NCI-H146 treated with DMSO at 0.1 percent for 48 hours (cell line): ENCODE measurements at regions not wholly inside any gene's neighbourhood (a gene's known extent, or its start where the extent isn't known, plus 50 kb on each side); places are given as distances from the start of the nearest gene placed in this dataset.

Experiments
- DNase-seq: peaks from one replicate; lab custom pipeline; 2025; ENCODE audit not compliant: unreplicated experiment; lab: John Stamatoyannopoulos, UW

DNA sequence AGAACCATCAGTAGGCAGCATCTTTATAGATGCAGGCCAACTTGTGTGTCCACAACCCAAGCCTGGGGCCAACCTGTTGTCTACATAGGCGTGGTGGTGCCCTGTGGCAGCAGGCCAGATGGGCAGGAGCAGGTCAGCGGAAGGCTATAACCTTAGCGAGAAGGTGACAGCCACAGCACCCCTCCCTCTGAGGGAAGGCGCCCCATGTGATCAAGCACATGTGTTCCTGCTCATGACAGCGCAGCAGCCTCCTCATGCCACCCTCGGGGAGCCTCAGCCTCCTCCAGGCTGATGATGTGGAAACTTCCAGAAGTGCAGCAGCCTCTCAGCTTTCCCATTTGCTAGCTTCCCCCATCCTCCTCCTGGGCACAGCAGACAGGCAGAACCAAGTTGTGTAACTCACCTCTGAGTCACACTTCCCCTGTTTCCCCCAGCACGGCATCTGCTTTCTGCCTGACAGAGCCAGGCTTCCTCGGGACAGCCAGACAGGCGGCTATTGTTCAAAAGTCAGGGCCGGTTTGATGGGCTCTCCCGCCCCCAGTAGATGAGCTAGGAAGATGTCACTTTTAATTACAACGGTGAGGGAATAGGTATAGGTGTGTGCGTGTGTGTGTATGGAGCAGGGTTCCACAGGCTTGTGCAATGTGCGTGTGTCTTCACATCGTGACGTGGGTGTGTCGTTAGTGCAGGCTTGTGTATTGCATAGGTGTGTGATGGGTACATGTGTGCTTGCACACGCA lies 312.0 kb upstream of the ZMIZ1 start:
- DNase-seq, result no peak

DNA sequence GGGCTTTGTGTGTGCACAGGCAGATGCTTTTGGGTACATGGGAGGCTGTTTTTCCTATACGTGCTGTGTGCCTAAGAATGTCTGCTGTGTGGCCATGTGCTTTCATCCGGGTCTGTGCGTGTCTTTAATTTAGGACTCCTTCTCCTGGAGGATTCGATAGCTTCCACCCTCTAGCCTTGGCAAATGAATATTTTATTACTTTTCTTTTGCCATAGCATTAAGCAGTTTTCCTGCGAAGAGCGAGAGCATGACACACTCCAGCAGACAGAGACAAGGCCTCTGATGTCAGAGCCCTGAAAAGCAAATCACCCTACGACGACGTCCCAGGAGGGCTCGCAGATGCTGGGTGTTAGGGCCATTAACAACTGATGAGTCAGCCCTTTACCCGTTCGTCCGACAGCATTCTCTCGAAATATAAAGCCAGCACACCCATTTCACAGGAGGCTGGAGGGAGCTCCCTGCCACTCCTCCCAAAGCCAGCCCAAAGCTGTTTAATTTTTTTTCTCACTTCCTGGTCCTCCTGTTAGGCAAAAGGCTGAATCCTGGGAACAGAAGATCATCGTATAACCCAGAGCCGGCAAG lies 311.3 kb upstream of the ZMIZ1 start:
- no peak for DNase-seq

DNA sequence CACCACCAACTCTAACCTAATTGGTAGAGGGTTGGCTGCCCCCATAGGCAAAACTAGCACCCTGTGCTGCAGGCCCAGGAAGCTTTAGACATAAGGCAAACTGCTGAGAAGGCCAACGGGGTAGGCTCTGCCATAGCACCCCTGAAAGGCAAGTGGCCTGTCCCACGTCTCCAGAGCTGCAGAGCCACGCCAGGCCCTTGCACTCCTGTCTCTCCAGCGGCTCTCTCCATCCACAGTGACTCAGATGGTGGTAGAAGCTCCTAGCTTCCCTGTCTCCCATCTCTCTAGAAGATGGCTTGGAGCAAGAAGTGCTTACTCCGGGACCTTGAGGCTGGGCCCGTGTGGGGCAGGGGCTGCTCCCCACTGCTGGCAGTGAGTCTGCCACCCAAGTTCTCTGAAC lies 310.6 kb upstream of the ZMIZ1 start:
- DNase-seq, result no peak

DNA sequence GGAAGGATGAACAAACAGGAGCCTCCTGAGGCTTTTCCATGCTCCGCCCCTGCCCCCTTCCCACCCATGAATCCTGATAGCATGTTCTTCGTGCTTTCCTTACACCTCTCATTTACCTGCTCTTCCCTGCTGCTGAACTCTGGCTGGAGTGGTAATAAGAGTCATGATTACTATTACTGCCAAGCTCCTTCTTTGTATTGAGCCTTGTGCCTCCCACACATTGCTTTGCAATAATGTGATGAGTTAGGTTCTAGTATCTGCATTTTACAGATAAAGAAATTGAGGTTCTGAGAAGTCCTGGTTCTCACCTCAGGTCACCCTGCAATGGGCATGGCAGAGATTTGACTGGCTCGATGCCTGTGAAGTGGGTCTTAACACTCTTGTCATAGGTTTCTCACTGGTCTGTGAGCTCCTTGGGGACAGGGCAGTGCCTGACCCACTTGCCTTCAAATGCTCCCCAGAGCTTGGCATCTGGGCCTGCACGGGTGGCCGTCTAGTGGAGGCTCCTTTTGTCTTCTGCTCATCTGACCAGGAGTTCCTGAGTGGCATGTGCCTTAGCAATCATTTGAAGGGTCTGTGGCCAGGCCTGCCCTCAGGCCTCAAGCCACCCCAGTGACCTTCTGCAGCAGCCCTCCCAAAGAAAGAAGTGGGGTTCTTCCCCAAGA lies 309.2 kb upstream of the ZMIZ1 start:
- no peak for DNase-seq

DNA sequence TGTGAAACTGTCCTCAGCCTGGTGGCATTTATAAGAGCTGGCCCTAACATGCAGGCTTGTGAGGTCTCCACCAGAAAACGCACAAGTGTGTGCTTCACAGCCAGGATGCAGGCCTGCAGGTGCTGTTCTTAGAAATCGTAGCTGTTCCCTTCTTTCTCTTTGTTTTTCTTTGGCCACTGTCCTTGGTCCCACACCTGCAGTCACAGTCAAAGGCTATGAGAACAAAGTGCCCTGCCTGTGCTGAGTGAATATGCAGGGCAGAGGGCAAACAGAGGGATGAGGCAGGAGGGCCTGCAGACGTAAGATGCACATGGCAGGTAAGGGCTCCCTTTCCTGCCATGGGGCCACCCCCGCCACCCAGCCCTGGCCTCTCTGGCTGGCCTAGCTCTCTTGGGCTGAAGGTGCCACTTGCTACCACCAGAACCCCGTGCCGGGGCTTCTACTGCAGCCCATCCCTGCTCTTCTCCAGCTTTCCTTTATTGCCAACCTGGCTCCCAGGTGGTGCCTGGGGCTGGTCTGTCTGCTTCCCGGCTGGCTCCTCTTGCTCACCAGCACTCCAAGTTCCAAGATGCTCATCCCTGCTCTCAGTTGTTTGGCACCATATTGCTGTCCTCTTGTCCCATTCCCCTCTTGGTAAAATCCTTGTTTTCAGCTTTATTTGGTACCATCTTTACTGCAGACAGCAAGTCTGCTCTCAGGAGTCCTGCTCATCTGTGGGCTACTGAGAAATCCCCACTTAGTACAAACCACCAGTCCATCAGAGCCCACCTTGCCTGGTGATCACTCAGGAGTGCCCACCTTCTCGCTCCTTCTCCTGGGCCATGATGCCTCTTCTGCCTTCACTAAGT lies 308.1 kb upstream of the ZMIZ1 start:
- no peak for DNase-seq

DNA sequence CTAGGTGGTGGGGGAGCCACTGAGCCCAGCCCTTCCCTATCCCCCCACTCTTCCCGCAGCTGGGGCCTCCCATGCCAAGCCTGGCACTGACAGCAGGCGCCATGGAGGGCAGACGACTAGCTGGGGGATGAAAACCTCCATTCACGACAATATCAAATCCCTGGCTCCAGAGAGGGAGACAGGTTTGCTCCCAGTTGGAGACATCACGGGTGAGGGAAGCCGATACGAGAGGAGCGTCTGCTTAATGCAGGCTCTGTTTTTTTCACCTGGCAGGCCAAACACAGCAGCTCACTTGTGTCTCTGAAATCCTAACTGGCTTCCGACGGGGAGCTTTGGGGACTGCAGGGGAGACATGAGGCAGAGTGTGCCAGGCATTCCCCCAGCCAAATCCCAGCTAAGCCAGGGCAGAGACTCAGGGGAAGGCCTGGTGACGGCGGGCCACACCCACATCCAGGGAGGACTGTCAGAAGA lies 307.4 kb upstream of the ZMIZ1 start:
- no peak for DNase-seq

DNA sequence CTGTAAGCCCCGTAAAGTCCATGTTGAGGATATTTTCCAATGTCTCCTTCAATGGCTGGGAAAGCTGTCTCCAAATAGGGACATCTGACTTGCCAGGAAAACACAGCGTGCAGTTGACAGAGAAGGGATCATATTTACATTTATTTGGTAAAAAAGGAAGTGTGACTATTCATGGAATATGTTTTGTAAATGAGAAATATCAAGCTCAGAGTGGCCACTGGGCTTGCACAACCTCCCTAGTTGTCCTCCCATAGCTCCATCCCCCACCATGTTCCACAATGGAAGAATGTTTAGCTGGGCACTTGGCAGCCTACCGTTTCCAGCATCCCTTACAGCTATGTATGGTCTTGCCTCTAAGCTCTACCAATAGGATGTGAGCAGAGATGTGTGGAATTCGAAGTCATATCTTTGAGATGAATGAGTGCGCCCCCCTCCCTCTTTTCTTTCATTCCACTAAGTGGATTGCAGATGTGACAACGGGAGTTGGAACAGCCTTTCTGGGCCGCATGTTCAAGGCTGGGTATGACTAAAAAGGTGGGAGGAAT lies 306.6 kb upstream of the ZMIZ1 start:
- DNase-seq, result no peak

DNA sequence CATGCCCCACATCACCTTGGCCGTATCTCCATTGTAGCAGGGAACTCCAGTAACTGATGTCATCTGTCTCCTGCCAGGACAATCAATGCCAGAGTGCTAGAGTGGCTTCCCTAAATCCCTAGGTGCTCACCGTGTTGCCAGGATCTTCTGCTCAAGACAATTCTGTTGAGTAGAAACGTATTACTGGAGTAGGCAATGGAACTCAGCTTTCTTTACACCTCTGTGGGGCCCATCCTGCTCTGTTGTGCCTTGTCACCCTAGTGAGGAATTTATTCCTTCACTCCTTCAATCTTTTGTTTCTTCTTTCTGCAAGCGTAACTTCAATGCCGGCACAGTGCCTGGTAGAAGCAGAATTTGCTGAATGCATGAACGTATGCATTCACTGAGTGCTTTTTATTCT lies 305.5 kb upstream of the ZMIZ1 start:
- DNase-seq, result no peak

DNA sequence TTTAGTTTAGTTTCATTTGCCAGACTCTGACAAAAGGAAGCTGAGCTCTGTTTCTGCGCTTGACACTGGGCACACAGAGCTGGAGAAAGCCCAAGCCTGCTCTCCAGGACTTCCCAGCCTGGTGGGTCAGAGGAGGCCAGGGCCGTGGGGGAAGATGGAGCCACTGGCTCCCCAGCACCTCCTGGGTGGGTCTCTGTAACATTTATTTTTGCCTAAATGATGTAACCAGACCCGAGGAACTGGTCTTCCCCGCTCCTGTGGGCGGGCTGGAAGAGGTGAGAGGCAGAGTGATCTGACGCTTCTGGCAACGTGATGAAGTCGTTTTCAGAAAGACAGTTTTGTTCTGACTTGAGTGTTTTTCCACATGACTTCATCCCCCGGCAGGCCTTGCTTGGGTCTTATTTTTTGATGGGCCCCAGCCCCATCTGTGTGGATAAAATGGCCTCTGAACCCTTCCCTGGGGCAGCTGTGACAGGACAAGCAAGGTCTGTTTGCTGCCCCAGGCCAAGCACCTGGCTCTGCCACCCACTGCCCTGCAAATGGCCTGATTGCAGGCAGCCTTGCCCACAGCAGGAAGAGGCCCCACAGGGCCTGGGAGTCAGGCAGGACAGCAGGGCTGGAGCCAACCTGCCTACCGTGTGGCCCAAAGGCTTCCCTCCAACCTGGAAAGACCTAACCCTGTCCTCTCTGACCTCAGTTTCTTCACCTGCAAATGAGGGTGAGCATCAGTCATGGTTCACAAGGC lies 304.9 kb upstream of the ZMIZ1 start:
- DNase-seq, result no peak

DNA sequence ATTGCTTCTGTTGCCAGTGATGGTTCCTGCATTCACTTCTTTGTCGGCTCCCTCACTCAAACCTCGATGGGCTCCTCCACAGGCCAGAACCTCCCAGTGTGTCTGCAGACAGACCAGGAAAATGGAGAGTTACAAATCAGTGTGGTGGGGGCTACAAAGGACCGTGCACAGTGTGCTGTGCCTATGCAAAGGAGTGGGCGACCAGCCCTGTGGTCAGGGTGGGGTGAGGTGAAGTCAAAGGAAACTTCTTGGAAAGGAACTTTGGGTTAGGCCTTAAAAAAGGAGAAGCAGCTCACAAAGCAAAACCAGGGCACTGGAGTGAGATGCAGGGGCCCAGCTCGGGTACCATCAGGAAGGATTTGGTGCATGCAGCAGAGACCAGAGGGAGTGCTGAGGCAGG lies 304.3 kb upstream of the ZMIZ1 start:
- DNase-seq, result no peak

DNA sequence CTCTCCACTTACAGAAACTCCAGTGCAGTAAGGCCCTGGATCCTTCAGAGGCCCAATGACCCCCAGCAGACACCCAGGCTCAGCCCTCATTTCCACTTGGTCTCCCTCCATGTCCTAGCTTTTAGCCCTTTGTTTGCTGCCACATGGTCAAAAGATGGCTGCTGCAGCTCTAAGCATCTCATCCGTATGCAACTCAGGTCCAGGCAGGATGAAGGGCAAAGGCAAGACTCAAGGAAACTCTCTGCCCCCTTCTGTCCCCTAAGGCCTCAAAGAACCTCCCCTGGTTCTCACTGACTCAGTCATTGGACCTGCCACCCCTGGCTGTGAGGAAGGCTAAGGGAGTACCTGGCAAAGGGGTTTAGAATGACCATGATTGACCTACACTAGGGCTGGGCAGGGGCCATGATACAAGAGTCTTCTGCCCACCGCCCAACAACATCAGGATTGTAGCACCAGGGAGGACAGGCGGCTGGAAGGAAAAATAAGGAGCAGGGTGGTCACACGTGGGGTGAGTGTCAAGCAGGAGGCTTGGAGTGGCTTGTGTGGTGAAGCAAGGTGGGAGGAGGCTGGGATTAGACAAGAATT lies 303.8 kb upstream of the ZMIZ1 start:
- no peak for DNase-seq

DNA sequence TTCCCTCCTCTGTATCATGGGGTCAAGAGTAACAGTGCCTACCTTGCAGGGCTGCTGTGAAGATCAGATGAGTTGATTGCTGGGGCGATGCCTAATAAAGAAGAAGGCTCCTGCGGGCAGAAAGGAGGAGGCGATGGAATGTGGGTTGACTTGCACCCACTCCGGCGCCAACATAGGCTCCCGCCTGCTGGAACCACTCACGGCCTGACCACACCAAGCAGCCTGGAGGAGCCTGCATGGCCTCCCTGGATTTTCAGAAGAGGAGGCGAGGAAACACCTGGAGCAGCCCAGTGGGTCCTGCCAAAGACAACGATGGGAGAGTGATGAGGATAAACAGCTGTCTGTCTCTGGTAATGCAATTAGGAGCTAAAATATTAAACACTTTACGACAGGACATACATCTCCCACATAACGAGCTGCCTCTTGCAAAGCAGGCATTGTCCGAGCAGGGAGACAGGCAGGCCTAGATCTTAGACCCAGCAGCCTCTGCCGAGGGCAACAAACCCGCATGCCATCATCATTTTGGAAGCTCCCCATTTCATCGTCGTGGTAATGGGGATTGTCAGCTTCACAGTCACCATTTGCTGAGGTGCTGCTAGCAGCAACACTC lies 302.9 kb upstream of the ZMIZ1 start:
- no peak for DNase-seq

DNA sequence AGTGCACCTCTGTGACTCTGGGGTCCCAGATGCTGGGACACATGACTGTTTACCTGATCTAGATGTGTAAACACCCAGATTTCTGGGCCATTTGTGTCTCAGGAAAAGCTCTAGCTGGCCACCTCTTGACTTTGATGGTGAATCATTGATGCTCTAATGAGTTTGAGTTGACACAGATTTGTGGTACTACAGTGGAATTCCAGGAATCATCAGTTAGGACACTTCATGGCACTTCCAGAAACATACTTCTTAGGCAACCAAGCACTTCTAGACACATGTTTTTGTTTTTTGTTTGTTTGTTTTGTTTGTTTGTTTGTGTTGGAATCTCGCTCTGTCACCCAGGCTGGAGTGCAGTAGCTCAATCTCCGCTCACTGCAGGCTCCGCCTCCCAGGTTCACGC lies 302.2 kb upstream of the ZMIZ1 start:
- DNase-seq, result no peak

DNA sequence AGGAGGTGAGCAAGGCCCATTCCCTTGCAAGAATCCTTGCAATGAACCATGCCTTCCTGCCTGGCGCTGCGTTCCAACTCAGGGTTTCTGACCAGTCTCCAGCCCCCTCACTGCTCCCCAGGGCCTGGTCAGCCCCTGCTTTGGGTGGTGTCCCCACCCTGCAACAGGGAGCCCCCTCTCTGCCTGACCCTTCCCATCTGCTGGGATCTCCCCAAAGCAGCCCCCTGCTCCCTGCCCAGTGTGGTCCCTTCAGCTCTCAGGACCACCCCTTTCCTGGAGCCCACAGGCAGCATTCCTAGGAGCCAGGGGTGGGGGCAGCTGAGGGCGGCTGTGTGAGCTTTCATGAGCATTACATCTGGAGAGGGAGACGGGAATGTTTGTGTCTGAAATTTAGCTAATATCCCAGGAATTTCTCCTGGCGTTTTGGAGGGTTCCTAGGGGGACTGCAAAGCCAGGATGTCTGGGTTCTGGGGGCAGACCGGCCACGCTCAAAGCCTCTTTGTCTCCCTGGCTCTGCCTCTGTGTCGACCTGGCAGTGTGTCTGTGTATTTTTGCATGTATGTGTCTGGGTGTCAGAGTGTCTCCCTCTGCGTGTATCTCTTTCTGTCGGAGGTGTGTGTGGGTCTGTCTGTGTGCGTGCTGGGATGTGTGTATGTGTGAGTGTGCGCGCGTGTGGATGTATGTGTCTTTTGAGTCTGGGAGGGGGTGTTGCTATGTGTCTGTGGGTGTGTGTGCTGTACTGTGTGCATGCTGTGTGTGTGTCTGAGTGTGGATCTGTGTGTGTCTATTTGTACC lies 300.5 kb upstream of the ZMIZ1 start:
- no peak for DNase-seq

DNA sequence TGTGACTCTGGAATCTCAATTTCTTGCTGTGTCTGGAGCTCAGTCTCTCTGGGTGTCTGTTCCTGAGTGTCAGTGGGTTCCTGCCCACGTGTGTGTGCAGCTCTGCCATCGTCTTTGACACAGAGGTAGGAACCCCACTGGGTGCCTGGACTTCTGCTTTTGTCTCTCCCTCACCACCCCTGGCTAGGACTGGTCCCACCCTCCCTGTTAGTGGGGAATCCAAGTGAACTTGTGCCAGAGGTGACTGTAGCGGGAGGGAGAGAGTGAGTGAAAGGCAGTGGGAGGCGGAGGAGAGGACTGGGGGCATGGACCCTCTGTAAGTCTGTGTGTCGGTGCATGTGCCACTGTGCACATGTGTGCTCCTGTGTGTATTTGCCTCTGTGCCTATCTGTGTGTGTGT lies 299.9 kb upstream of the ZMIZ1 start:
- no peak for DNase-seq

DNA sequence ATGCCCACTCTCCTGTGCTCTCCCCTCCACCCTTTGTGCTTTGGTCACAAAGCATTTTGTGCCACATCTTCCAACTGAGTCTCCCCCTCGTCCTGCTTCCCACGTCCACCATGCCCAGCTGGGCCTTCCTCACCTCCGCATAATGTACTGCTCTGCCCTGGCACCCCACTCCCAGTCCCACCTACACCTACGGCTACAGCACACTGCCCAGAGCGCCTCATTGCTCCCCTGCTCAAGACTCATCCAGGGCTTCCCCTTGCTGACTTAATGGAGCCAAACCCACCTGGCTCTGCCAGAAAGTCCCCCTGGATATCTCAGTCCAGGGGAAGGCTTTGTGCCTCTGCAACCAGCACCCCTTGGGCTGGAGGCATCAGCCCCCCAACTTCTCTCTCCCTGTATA lies 299.2 kb upstream of the ZMIZ1 start:
- no peak for DNase-seq

DNA sequence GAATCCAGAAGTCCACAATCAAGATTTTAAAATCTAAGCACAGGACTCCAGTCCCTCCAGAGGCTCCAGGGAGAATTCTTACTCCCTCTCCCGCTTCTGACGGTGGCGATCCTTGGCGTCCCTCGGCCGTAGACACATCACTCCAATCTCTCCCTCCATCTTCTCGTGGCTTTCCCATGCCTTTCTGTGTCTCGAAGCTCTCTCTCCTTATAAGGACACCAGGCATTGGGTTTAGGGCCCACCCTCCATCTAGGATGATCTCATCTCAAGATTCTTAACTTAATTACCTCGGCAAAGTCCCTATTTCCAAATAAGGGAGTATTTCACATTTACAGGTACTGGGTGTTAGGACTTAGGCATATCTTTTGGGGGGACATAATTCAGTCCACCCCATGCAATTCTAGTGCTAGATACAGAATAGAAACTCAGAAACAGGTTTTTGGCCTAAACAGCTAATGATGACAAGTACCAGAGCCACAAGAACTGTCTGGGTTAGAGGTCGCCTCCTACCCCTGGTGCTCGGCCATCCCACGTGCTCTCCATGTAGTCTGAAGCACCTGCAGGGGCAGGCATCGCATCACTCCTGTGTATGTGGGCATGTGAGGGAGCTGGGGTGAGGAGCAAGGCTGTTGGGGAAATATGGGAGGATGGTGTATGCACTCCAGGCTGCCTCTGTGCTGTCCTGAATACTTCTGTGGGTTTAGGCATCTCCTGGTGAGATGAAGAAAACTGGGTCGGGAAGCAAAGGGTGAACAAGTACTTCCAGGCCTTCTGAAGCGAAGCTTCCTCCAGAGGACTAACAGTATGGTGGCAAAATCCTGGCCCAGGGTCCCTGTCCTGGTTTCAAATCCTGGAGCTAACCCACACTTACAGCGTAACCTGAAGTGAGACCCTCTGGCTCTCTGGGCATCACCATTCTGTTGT lies 298.3 kb upstream of the ZMIZ1 start:
- no peak for DNase-seq

DNA sequence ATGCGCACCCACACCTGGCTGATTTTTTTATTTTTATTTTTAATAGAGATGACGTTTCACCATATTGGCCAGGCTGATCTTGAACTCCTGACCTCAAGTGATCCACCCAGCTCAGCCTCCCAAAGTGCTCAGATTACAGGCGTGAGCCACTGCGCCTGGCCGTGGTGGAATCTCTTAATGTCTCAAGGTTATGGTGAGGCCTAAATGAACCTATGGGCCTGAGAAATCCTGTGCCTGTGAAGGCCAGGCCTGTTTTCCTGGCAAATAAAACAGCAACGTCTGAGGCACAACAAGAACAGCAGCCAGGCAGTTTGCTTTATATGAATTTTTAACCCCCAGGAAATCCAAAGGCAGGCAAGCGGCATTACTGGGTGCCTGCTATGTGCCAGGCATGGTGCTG lies 297.5 kb upstream of the ZMIZ1 start:
- no peak for DNase-seq
